ENCODE measurements at regions not wholly inside any gene's neighbourhood (a gene's known extent, or its start where the extent isn't known, plus 50 kb on each side); places are given as distances from the start of the nearest gene placed in this dataset.

- TF ChIP-seq TOX (CRISPR knock-in tag; IDR thresholded peaks at IDR 0.05; ENCODE audit: borderline replicate concordance) (no peak), ZNF70 (CRISPR knock-in tag; IDR thresholded peaks at IDR 0.05) (no peak), ISL1 (CRISPR knock-in tag; IDR thresholded peaks at IDR 0.05) (no peak), ZFP30 (CRISPR knock-in tag; IDR thresholded peaks at IDR 0.05) (no peak), TCF4 (CRISPR knock-in tag; IDR thresholded peaks at IDR 0.05; ENCODE audit: borderline replicate concordance) (no peak), ZNF8 (CRISPR knock-in tag; IDR thresholded peaks at IDR 0.05) (no peak), ZC3H10 (CRISPR knock-in tag; IDR thresholded peaks at IDR 0.05) (no peak), RARB (CRISPR knock-in tag; IDR thresholded peaks at IDR 0.05) (no peak), PATZ1 (CRISPR knock-in tag; IDR thresholded peaks at IDR 0.05; ENCODE audit: borderline replicate concordance) (no peak), ZFP3 (CRISPR knock-in tag; IDR thresholded peaks at IDR 0.05) (no peak), ZNF565 (CRISPR knock-in tag; conservative IDR thresholded peaks at IDR 0.05; ENCODE audit: low read depth) (no peak), TSHZ2 (CRISPR knock-in tag; IDR thresholded peaks at IDR 0.05) (no peak), SNAI2 (CRISPR knock-in tag; IDR thresholded peaks at IDR 0.05) (no peak)
- TF ChIP-seq, protein P1, sequence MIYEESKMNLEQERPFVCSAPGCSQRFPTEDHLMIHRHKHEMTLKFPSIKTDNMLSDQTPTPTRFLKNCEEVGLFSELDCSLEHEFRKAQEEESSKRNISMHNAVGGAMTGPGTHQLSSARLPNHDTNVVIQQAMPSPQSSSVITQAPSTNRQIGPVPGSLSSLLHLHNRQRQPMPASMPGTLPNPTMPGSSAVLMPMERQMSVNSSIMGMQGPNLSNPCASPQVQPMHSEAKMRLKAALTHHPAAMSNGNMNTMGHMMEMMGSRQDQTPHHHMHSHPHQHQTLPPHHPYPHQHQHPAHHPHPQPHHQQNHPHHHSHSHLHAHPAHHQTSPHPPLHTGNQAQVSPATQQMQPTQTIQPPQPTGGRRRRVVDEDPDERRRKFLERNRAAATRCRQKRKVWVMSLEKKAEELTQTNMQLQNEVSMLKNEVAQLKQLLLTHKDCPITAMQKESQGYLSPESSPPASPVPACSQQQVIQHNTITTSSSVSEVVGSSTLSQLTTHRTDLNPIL (CRISPR knock-in tag; IDR thresholded peaks at IDR 0.05; ENCODE audit: low read depth), result no peak
Observed at GRCh38 chr11:81420668-81421250, 1312.9 kb downstream of the FAM181B start.

Measured in SK-N-SH treated with all-trans-retinoic acid at 6 μM for 48 hours (cell line).